GM12878 (cell line): ENCODE measurements at regions not wholly inside any gene's neighbourhood (a gene's known extent, or its start where the extent isn't known, plus 50 kb on each side); places are given as distances from the start of the nearest gene placed in this dataset.

Experiments used
- ATAC-seq: fragments of 200-7000 bp; cut with Tn5 transposase; 3 replicates; pipeline ENCODE4 v1.9.1; 2020; ENCODE audit warnings: mild to moderate bottlenecking, moderate library complexity
- BruUV-seq: library from RNA; stranded (reverse); fragments of 400-500 nt; replicated peaks from 2 replicates; lab custom pipeline; 2021; lab: Mats Ljungman, UMichigan
- CTCF ChIA-PET: fragments of 300-600 bp; sonication (Branson Sonifier 250); formaldehyde crosslinking; extraction: SDS; loops from one replicate; lab custom pipeline; 2021; ENCODE audit warnings: inconsistent platforms; lab: Yijun Ruan, JAX
- POLR2A ChIA-PET: fragments of 350-600 bp; formaldehyde crosslinking; extraction: SDS; loops from one replicate; lab custom pipeline; 2021; ENCODE audit warnings: inconsistent platforms; lab: Charles Lee
- RAD21 ChIA-PET: fragments of 300-600 bp; sonication (Branson Sonifier 250); formaldehyde crosslinking; loops from one replicate; lab custom pipeline; 2023; ENCODE audit warnings: antibody characterized with exemption; ENCODE audit not compliant: unreplicated experiment; lab: Charles Lee
- SMC1A ChIA-PET: fragments of 300-600 bp; sonication (Branson Sonifier 250); formaldehyde crosslinking; loops from one replicate; lab custom pipeline; 2023; ENCODE audit not compliant: unreplicated experiment, uncharacterized antibody; lab: Charles Lee
- DNase-seq: peaks from one replicate; pipeline ENCODE4 v3.0.0-alpha.2; 2011; ENCODE audit warnings: low read depth, low spot score
- FAIRE-seq: peaks from 3 replicates; lab custom pipeline; 2011; peaks lifted over from hg19 to GRCh38; lab: Jason Lieb, UNC
- H2AFZ ChIP-seq: 2 replicates; pipeline ENCODE4 v1.6.0; 2011; ENCODE audit warnings: low read depth, low read length, control low read depth; ENCODE audit not compliant: control insufficient read depth
- H3K27ac ChIP-seq: 2 replicates; pipeline ENCODE4 v1.5.1; 2011; ENCODE audit warnings: control low read depth; ENCODE audit not compliant: control insufficient read depth, insufficient read depth
- H3K27me3 ChIP-seq, 2 experiments: replicated peaks in 1 of 2; 2 replicates each; pipeline versions ENCODE4 v1.6.0 to v1.6.1; 2011; ENCODE audit warnings: low read length in 1 of 2; ENCODE audit not compliant: control insufficient read depth in 2 of 2, insufficient read depth in 2 of 2
- H3K36me3 ChIP-seq, 2 experiments: 2 replicates each; pipeline ENCODE4 v1.5.1; 2011; ENCODE audit warnings: low read length in 1 of 2; ENCODE audit not compliant: control insufficient read depth in 2 of 2, insufficient read depth in 2 of 2
- H3K4me1 ChIP-seq: 2 replicates; pipeline ENCODE4 v1.6.1; 2011; ENCODE audit warnings: mild to moderate bottlenecking, low read length, moderate library complexity, mixed read lengths; ENCODE audit not compliant: control insufficient read depth, insufficient read depth
- H3K4me2 ChIP-seq: 2 replicates; pipeline ENCODE4 v1.6.0; 2011; ENCODE audit warnings: control low read depth; ENCODE audit not compliant: control insufficient read depth, insufficient read depth
- H3K4me3 ChIP-seq: fragments of 200-600 bp; sonication (generic); 2 replicates; pipeline ENCODE4 v1.5.1; 2016
- H3K79me2 ChIP-seq: 2 replicates; pipeline ENCODE4 v1.6.0; 2011; ENCODE audit warnings: low read length; ENCODE audit not compliant: control insufficient read depth, insufficient read depth
- H3K9ac ChIP-seq: 2 replicates; pipeline ENCODE4 v1.8.0; 2011; ENCODE audit warnings: low read length, control low read depth, mixed read lengths; ENCODE audit not compliant: control insufficient read depth, insufficient read depth
- H3K9me3 ChIP-seq: replicated peaks from 3 replicates; pipeline ENCODE4 v1.5.1; 2011; ENCODE audit warnings: mild to moderate bottlenecking, low read length; ENCODE audit not compliant: control insufficient read depth, insufficient read depth
- H4K20me1 ChIP-seq: 2 replicates; pipeline ENCODE4 v1.6.0; 2011; ENCODE audit not compliant: control insufficient read depth, insufficient read depth
- BCL11A ChIP-seq: IDR thresholded peaks from 2 replicates; pipeline ENCODE4 v1.6.1; 2011; ENCODE audit warnings: low read depth, low read length
- FOS ChIP-seq: IDR thresholded peaks from 3 replicates; pipeline ENCODE4 v1.6.1; 2011; ENCODE audit warnings: borderline replicate concordance; ENCODE audit not compliant: insufficient read length; ENCODE audit errors: extremely low read depth
- FOXM1 ChIP-seq: IDR thresholded peaks from 2 replicates; pipeline ENCODE4 v1.6.1; 2012; ENCODE audit warnings: low read depth, mild to moderate bottlenecking, inconsistent platforms, low read length, moderate library complexity
- HDGF ChIP-seq: fragments of 450-650 bp; IDR thresholded peaks from 2 replicates; pipeline ENCODE4 v1.6.1; 2016; ENCODE audit warnings: antibody characterized with exemption
- KLF5 ChIP-seq: fragments of 450-650 bp; IDR thresholded peaks from 2 replicates; pipeline ENCODE4 v1.6.1; 2014; ENCODE audit warnings: mild to moderate bottlenecking; ENCODE audit not compliant: partially characterized antibody
- MTA2 ChIP-seq: fragments of 450-650 bp; IDR thresholded peaks from 2 replicates; pipeline ENCODE4 v1.6.1; 2016; ENCODE audit warnings: low read depth, mild to moderate bottlenecking, moderate library complexity
- MTA3 ChIP-seq: IDR thresholded peaks from 2 replicates; pipeline ENCODE4 v1.6.1; 2012; ENCODE audit warnings: low read length, inconsistent platforms, borderline replicate concordance
- MXI1 ChIP-seq: fragments of 150-350 bp; IDR thresholded peaks from 2 replicates; pipeline ENCODE4 v1.6.1; 2011; ENCODE audit warnings: low read depth, mild to moderate bottlenecking, inconsistent platforms, low read length, improper control_type of control experiment
- NFIC ChIP-seq: IDR thresholded peaks from 2 replicates; pipeline ENCODE4 v1.6.1; 2012; ENCODE audit warnings: low read depth, mild to moderate bottlenecking, inconsistent platforms, low read length, moderate library complexity
- PML ChIP-seq: IDR thresholded peaks from 2 replicates; pipeline ENCODE4 v1.6.1; 2012; ENCODE audit warnings: low read length, inconsistent platforms
- POU2F2 ChIP-seq: IDR thresholded peaks from 3 replicates; pipeline ENCODE4 v1.6.1; 2011; ENCODE audit warnings: low read depth, mild to moderate bottlenecking, low read length, borderline replicate concordance
- SIX5 ChIP-seq: IDR thresholded peaks from 2 replicates; pipeline ENCODE4 v1.6.1; 2011; ENCODE audit warnings: mild to moderate bottlenecking, low read depth, low read length, moderate library complexity; ENCODE audit not compliant: severe bottlenecking
- SKIL ChIP-seq: fragments of 450-650 bp; IDR thresholded peaks from 2 replicates; pipeline ENCODE4 v1.6.1; 2017; ENCODE audit warnings: mild to moderate bottlenecking, low read depth, inconsistent platforms; ENCODE audit not compliant: poor library complexity, severe bottlenecking
- SMC3 ChIP-seq: IDR thresholded peaks from 2 replicates; pipeline ENCODE4 v1.6.1; 2011; ENCODE audit warnings: low read length, improper control_type of control experiment, borderline replicate concordance
- SP1 ChIP-seq: IDR thresholded peaks from one replicate; pipeline ENCODE4 v1.6.1; 2011; ENCODE audit warnings: low read depth, low read length
- SUPT20H ChIP-seq: IDR thresholded peaks from 2 replicates; pipeline ENCODE4 v1.6.1; 2011; ENCODE audit warnings: low read depth, mild to moderate bottlenecking, low read length, moderate library complexity, borderline replicate concordance; ENCODE audit not compliant: control insufficient read depth
- TAF1 ChIP-seq: IDR thresholded peaks from 2 replicates; pipeline ENCODE4 v1.6.1; 2011; ENCODE audit warnings: mild to moderate bottlenecking, low read depth, low read length, borderline replicate concordance
- ZNF217 ChIP-seq: fragments of 450-650 bp; IDR thresholded peaks from 2 replicates; pipeline ENCODE4 v1.6.1; 2017; ENCODE audit warnings: antibody characterized with exemption, mild to moderate bottlenecking
- ZNF274 ChIP-seq: IDR thresholded peaks from one replicate; pipeline ENCODE4 v1.8.0; 2011; ENCODE audit not compliant: insufficient read length, insufficient read depth
- ZZZ3 ChIP-seq: IDR thresholded peaks from 2 replicates; pipeline ENCODE4 v1.6.1; 2011; ENCODE audit warnings: low read depth; ENCODE audit not compliant: control insufficient read depth, insufficient read length
- whole genome bisulfite sequencing: methylation state at CpG from one replicate; pipeline ENCODE4 v1.1.6; 2016; ENCODE audit warnings: low lambda C conversion rate; ENCODE audit not compliant: insufficient replicate concordance, insufficient coverage; ENCODE audit errors: missing lambda C conversion rate; 5-methylcytosine and 5-hydroxymethylcytosine counted together
- in situ Hi-C: fragments of 300-500 bp; cut with MboI; formaldehyde crosslinking; loops from 9 replicates; pipeline ENCODE4 v1.14.3; 2018; ENCODE audit warnings: mixed read lengths
- intact Hi-C: fragments of 100-400 bp; cut with micrococcal nuclease; formaldehyde crosslinking; loops from one replicate; pipeline ENCODE4 v1.14.2; 2022; ENCODE audit not compliant: unreplicated experiment

GRCh38 chr14:105847400-105847799 is 321.0 kb downstream of the TMEM121 start:
- no peak for ATAC-seq
- POLR2A ChIA-PET, result interaction anchor here (0.8 to 1.5 kb wide), 2 partner anchors 10 to 15 kb away, joined by 3 to 5 read pairs; no protein-coding TSS in a partner anchor

GRCh38 chr14:105848570-105848969 is 322.2 kb downstream of the TMEM121 start:
- Histone ChIP-seq H3K4me3 (no peak overlapping the region), H3K27me3 (no peaks in the 10 kb centered on the region), H3K4me1 (no peaks in the 10 kb centered on the region; the same call in 1 of the 2 replicates), H2AFZ (no peak overlapping the region), H3K9me3 (no peaks in the 10 kb centered on the region), H3K36me3 (peaks cover 0 to 39% of the 10 kb centered on the region in 2 experiments; a peak in 3 of 4 replicates), H4K20me1 (no peaks in the 10 kb centered on the region), H3K79me2 (no peaks in the 10 kb centered on the region), H3K4me2 (no peak overlapping the region), H3K9ac (no peak overlapping the region), H3K27ac (no peak overlapping the region)
- intact Hi-C loops, result loop anchor here (5.0 kb wide), 1 partner anchor 284 kb away; no protein-coding TSS in a partner anchor
- no TSS peak for BruUV-seq
- no peak for ATAC-seq
- ChIA-PET POLR2A (no interaction called here), RAD21 (no interaction called here), SMC1A (interaction anchor here (1.2 to 1.4 kb wide), 2 partner anchors 13 to 28 kb away, joined by 3 to 4 read pairs; no protein-coding TSS in a partner anchor), CTCF (interaction anchor here (1.7 to 2.3 kb wide), 2 partner anchors 8 to 429 kb away, joined by 4 to 15 read pairs; no protein-coding TSS in a partner anchor)
- DNase-seq, result no peak
- in situ Hi-C loops, result no loop called here
- FAIRE-seq, result no peak
- no CpG with 5 or more reads among the region's 2 CpGs for WGBS
- no peak for TF ChIP-seq PML
- no peak for TF ChIP-seq FOS
- no peak for TF ChIP-seq TAF1
- TF ChIP-seq SUPT20H, result no peak
- TF ChIP-seq ZNF217, result no peak
- TF ChIP-seq FOXM1, result no peak
- no peak for TF ChIP-seq BCL11A
- no peak for TF ChIP-seq NFIC
- no peak for TF ChIP-seq ZZZ3
- TF ChIP-seq MXI1, result no peak
- no peak for TF ChIP-seq SMC3
- no peak for TF ChIP-seq MTA3
- no peak for TF ChIP-seq SP1
- no peak for TF ChIP-seq SKIL

More at GRCh38 chr14:105847400-105847799, 321.0 kb downstream of the TMEM121 start:
- TF ChIP-seq SIX5 (no peak), ZNF274 (no peak), MTA2 (no peak), POU2F2 (no peak), HDGF (no peak), FOS (no peak), KLF5 (no peak)
- no peaks in the 10 kb centered on the region for H3K27me3 ChIP-seq
- no peak overlapping the region for H3K4me3 ChIP-seq
- ChIA-PET RAD21 (interaction anchor here (0.7 to 1.5 kb wide), 2 partner anchors 9 to 430 kb away, joined by 4 read pairs; no protein-coding TSS in a partner anchor), SMC1A (interaction anchor here (1.2 to 1.4 kb wide), 2 partner anchors 14 to 27 kb away, joined by 3 to 4 read pairs; no protein-coding TSS in a partner anchor), CTCF (interaction anchor here (1.0 to 2.3 kb wide), 3 partner anchors 9 to 525 kb away, joined by 3 to 15 read pairs (median 4); no protein-coding TSS in a partner anchor)
- H3K4me2 ChIP-seq, result no peak overlapping the region
- DNase-seq (no peak), FAIRE-seq (no peak)
- H4K20me1 ChIP-seq, result no peaks in the 10 kb centered on the region
- no peaks in the 10 kb centered on the region for H3K79me2 ChIP-seq
- H3K4me1 ChIP-seq, result no peaks in the 10 kb centered on the region
- no peak overlapping the region for H3K9ac ChIP-seq
- in situ Hi-C loops (no loop called here), intact Hi-C loops (loop anchor here (5.0 kb wide), 1 partner anchor 285 kb away; no protein-coding TSS in a partner anchor)
- WGBS, result no CpG with 5 or more reads among the region's 14 CpGs
- H3K9me3 ChIP-seq, result no peaks in the 10 kb centered on the region
- no peak overlapping the region for H2AFZ ChIP-seq
- peaks cover 0 to 30% of the 10 kb centered on the region in 2 experiments; a peak in 2 of 4 replicates for H3K36me3 ChIP-seq
- H3K27ac ChIP-seq, result no peak overlapping the region
- BruUV-seq, result no TSS peak
